Natural killer cell (primary cell): ENCODE measurements at regions not wholly inside any gene's neighbourhood (a gene's known extent, or its start where the extent isn't known, plus 50 kb on each side); places are given as distances from the start of the nearest gene placed in this dataset.

Source experiments
- ATAC-seq, 3 donors: fragments of 150-1000 bp in 2 of 3; fragments of 200-7000 bp in 1 of 3; cut with Tn5 transposase; 1 replicate in 1 of 3; 2 replicates in 2 of 3; pipeline ENCODE4 v1.10.0; 2021; ENCODE audit warnings: mild to moderate bottlenecking in 2 of 3, moderate library complexity in 2 of 3
- DNase-seq, 2 donors: peaks; one replicate each; pipeline versions ENCODE4 v3.0.0 to v3.0.0-alpha.2; 2013 to 2021; ENCODE audit warnings: mixed read lengths in 1 of 2
- H3K27ac ChIP-seq: one replicate; pipeline ENCODE4 v1.5.1; 2013; ENCODE audit warnings: mild to moderate bottlenecking, low read length
- H3K27me3 ChIP-seq: one replicate; pipeline ENCODE4 v1.6.1; 2013; ENCODE audit warnings: low read length; ENCODE audit not compliant: control insufficient read depth, insufficient read depth
- H3K36me3 ChIP-seq: one replicate; pipeline ENCODE4 v1.6.1; 2013; ENCODE audit warnings: low read length; ENCODE audit not compliant: control insufficient read depth, insufficient read depth
- H3K4me1 ChIP-seq: one replicate; pipeline ENCODE4 v1.6.1; 2013; ENCODE audit warnings: low read length; ENCODE audit not compliant: control insufficient read depth, insufficient read depth
- H3K4me3 ChIP-seq: one replicate; pipeline ENCODE4 v1.5.1; 2013; ENCODE audit warnings: low read length
- H3K9me3 ChIP-seq: one replicate; pipeline ENCODE4 v1.6.1; 2013; ENCODE audit warnings: low read length; ENCODE audit not compliant: control insufficient read depth, insufficient read depth
- H3K27ac Mint-ChIP-seq, 2 donors: one replicate each; pipeline ENCODE4 v1.8.0; 2022; ENCODE audit warnings: mild to moderate bottlenecking in 2 of 2, mixed read lengths in 2 of 2, moderate library complexity in 1 of 2
- H3K27me3 Mint-ChIP-seq, 2 donors: one replicate each; pipeline ENCODE4 v1.8.0; 2022; ENCODE audit warnings: low read depth in 2 of 2, mixed read lengths in 2 of 2
- H3K36me3 Mint-ChIP-seq: one replicate; pipeline ENCODE4 v1.8.0; 2022; ENCODE audit warnings: mixed read lengths
- H3K4me1 Mint-ChIP-seq, 2 donors: one replicate each; pipeline ENCODE4 v1.8.0; 2022; ENCODE audit warnings: mixed read lengths in 2 of 2
- H3K4me3 Mint-ChIP-seq: one replicate; pipeline ENCODE4 v1.8.0; 2022; ENCODE audit warnings: mild to moderate bottlenecking, moderate library complexity, mixed read lengths
- H3K9me3 Mint-ChIP-seq, 2 donors: one replicate each; pipeline ENCODE4 v1.8.0; 2022; ENCODE audit warnings: mixed read lengths in 2 of 2
- WGBS: methylation state at CpG from one replicate; pipeline ENCODE4 v1.1.7; 2013; ENCODE audit warnings: missing lambda C conversion rate; ENCODE audit not compliant: insufficient coverage; 5-methylcytosine and 5-hydroxymethylcytosine counted together
- intact Hi-C: fragments of 100-400 bp; cut with micrococcal nuclease; formaldehyde crosslinking; loops from one replicate; pipeline ENCODE4 v1.14.2; 2022
- TF ChIP-seq, protein P1 (sequence below): fragments of 200-600 bp; IDR thresholded peaks from one replicate; pipeline ENCODE4 v1.8.0; 2022; ENCODE audit warnings: antibody characterized with exemption

DNA sequence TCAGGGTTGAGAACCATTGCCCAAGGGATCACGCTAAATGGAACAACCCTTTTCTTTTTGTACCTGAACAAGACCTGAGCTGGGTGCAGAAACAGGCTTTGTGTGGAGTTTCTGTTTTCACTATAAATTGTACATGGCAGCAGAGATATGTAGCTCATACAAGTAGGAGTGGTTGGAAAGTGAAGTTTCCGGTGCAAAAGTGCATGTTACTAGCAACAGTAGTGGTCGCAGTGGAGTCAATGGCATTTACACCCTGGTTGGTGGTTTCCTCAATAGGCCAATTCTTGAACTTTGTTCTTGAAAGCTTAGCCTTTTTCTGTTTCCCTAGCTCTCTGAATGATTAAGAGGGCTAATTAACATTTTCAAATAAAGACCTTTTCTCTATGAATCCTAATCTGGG is 170.7 kb downstream of the NEBL start:
- peaks cover under 1% of the 10 kb centered on the region for H3K9me3 ChIP-seq
- no peaks in the 10 kb centered on the region for H3K36me3 ChIP-seq
- H3K9me3 Mint-ChIP-seq = peaks cover 2 to 9% of the 10 kb centered on the region in 2 donors
- intact Hi-C loops = loop anchor here (2.0 kb wide), 1 partner anchor 104 kb away; no protein-coding TSS in a partner anchor
- peak; percentile 6 to 45 for DNase-seq
- peaks cover 12% of the 10 kb centered on the region for H3K4me1 ChIP-seq
- ATAC-seq = peak; percentile 86 to 99 (median 91)
- WGBS = 52% methylated on average over 3 of the region's 3 CpGs
- H3K4me1 Mint-ChIP-seq = peaks cover 35 to 45% of the 10 kb centered on the region in 2 donors
- peak overlapping the region; percentile 56 to 64 for H3K27ac Mint-ChIP-seq
- peaks cover 34% of the 10 kb centered on the region for H3K36me3 Mint-ChIP-seq
- TF ChIP-seq, protein P1, sequence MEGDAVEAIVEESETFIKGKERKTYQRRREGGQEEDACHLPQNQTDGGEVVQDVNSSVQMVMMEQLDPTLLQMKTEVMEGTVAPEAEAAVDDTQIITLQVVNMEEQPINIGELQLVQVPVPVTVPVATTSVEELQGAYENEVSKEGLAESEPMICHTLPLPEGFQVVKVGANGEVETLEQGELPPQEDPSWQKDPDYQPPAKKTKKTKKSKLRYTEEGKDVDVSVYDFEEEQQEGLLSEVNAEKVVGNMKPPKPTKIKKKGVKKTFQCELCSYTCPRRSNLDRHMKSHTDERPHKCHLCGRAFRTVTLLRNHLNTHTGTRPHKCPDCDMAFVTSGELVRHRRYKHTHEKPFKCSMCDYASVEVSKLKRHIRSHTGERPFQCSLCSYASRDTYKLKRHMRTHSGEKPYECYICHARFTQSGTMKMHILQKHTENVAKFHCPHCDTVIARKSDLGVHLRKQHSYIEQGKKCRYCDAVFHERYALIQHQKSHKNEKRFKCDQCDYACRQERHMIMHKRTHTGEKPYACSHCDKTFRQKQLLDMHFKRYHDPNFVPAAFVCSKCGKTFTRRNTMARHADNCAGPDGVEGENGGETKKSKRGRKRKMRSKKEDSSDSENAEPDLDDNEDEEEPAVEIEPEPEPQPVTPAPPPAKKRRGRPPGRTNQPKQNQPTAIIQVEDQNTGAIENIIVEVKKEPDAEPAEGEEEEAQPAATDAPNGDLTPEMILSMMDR = no peak
- no peak overlapping the region for H3K4me3 ChIP-seq
- no peaks in the 10 kb centered on the region for H3K27me3 ChIP-seq
- H3K27me3 Mint-ChIP-seq = no peaks in the 10 kb centered on the region
- H3K4me3 Mint-ChIP-seq = peak overlapping the region; percentile 68
- H3K27ac ChIP-seq = no peak overlapping the region

DNA sequence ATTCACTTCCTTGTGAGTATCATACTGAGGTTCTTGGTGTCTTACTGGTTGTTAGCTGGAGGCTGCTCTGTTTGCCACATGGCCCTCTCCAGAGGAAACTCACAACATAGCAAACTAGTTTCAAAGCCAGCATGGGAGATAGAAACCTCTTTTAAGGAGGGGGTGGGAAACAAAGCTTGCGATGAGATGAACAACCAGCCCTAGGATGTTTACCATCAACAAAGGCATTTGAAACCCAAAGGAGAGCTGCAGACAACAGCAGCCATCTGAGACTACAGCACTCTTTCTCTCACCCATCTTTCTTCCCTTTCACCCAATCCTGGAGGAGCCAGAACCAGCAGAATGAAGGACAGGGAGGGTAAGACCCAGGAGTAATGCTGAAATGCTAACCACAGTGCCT is 182.1 kb downstream of the NEBL start:
- no peaks in the 10 kb centered on the region for H3K9me3 ChIP-seq
- H3K27me3 ChIP-seq = no peaks in the 10 kb centered on the region
- Mint-ChIP-seq H3K27ac (peak overlapping the region in 1 of 2 donors; percentile 24), H3K4me3 (no peak overlapping the region), H3K9me3 (peaks cover 3% of the 10 kb centered on the region in 2 donors), H3K27me3 (no peaks in the 10 kb centered on the region), H3K36me3 (peaks cover 12% of the 10 kb centered on the region), H3K4me1 (peaks cover 13 to 23% of the 10 kb centered on the region in 2 donors)
- intact Hi-C loops = no loop called here
- ATAC-seq = peak in 1 of 3 donors; percentile 70
- H3K36me3 ChIP-seq = no peaks in the 10 kb centered on the region
- WGBS = no CpG with 5 or more reads among the region's 1 CpG
- TF ChIP-seq, protein P1 = no peak
- DNase-seq = no peak
- H3K27ac ChIP-seq = no peak overlapping the region
- H3K4me1 ChIP-seq = no peaks in the 10 kb centered on the region
- H3K4me3 ChIP-seq = no peak overlapping the region

DNA sequence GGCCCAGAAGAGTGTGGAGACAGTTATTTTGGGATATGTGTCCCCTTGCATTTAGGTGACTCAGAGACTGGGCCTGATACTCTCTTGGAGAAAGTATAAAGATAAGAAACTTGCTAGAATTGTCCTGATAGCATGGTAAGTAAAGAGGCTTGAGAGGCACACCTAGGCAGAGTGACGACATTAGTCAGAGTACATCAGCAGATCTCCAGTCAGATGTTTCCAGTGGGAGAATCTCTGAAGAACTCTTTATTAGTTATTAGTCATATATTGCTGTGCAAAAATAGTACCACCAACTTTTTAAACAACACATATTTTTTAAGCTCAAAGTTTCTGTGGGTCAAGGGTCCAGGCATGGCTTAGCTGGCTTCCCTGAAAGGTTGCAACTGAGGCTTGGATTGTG is 182.6 kb downstream of the NEBL start:
- H3K9me3 Mint-ChIP-seq = peaks cover 3% of the 10 kb centered on the region in 2 donors
- Histone ChIP-seq H3K27me3 (no peaks in the 10 kb centered on the region), H3K27ac (no peak overlapping the region), H3K4me1 (no peaks in the 10 kb centered on the region), H3K9me3 (no peaks in the 10 kb centered on the region), H3K36me3 (no peaks in the 10 kb centered on the region), H3K4me3 (no peak overlapping the region)
- intact Hi-C loops = no loop called here
- TF ChIP-seq, protein P1 = no peak
- H3K36me3 Mint-ChIP-seq = peaks cover 12% of the 10 kb centered on the region
- no peaks in the 10 kb centered on the region for H3K27me3 Mint-ChIP-seq
- no peak overlapping the region for H3K4me3 Mint-ChIP-seq
- peaks cover 13 to 23% of the 10 kb centered on the region in 2 donors for H3K4me1 Mint-ChIP-seq
- WGBS = 100% methylated on average over 1 of the region's 1 CpG
- no peak for ATAC-seq
- DNase-seq = no peak
- peak overlapping the region in 1 of 2 donors; percentile 24 for H3K27ac Mint-ChIP-seq

DNA sequence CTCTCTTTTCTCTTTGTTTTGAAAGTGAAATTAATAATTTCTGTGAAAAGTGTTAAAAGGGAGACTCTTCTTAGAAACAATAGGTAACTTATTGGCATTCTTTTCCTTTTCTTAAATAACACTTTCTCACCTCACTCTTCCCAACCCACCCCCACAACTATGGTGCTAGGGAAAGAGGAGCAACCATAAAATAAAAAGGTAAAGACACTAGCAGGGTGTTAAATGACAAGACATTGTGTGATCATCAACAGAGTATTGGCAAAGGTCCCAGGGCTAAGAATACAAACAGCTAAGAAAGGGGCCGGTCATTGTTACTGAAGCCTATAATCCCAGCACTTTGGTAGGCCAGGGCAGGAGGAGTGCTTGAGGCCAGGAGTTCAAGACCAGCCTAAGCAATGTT is 183.7 kb downstream of the NEBL start:
- Mint-ChIP-seq H3K9me3 (peaks cover 3% of the 10 kb centered on the region in 2 donors), H3K27ac (no peak overlapping the region), H3K36me3 (peaks cover 12% of the 10 kb centered on the region), H3K4me1 (peaks cover 13 to 23% of the 10 kb centered on the region in 2 donors), H3K4me3 (no peak overlapping the region), H3K27me3 (no peaks in the 10 kb centered on the region)
- H3K27ac ChIP-seq = no peak overlapping the region
- no peaks in the 10 kb centered on the region for H3K9me3 ChIP-seq
- 97% methylated on average over 1 of the region's 1 CpG for WGBS
- H3K4me3 ChIP-seq = no peak overlapping the region
- no peaks in the 10 kb centered on the region for H3K4me1 ChIP-seq
- TF ChIP-seq, protein P1 = no peak
- DNase-seq (no peak), ATAC-seq (no peak)
- no peaks in the 10 kb centered on the region for H3K36me3 ChIP-seq
- intact Hi-C loops = no loop called here
- H3K27me3 ChIP-seq = no peaks in the 10 kb centered on the region
